Trophoblast cell (in vitro differentiated cells and primary cell): ENCODE measurements at regions not wholly inside any gene's neighbourhood (a gene's known extent, or its start where the extent isn't known, plus 50 kb on each side); places are given as distances from the start of the nearest gene placed in this dataset.

Source experiments
- DNase-seq, 2 donors: peaks; one replicate each; pipeline ENCODE4 v3.0.0-alpha.2; 2016
- H2AFZ ChIP-seq: 2 replicates; pipeline ENCODE4 v1.6.1; 2013; ENCODE audit warnings: low read length, moderate library complexity, mild to moderate bottlenecking; ENCODE audit not compliant: insufficient read depth, poor library complexity
- H2AK5ac ChIP-seq: 2 replicates; pipeline ENCODE4 v1.6.1; 2013; ENCODE audit warnings: mild to moderate bottlenecking, low read length
- H2BK120ac ChIP-seq: 2 replicates; pipeline ENCODE4 v1.6.1; 2013; ENCODE audit warnings: low read length, mild to moderate bottlenecking, moderate library complexity; ENCODE audit not compliant: insufficient read depth, poor library complexity
- H2BK12ac ChIP-seq: 2 replicates; pipeline ENCODE4 v1.6.1; 2013; ENCODE audit warnings: mild to moderate bottlenecking, low read length, moderate library complexity
- H2BK5ac ChIP-seq: 2 replicates; pipeline ENCODE4 v1.6.1; 2013; ENCODE audit warnings: low read length, low read depth, moderate library complexity, mild to moderate bottlenecking; ENCODE audit not compliant: poor library complexity
- H3K14ac ChIP-seq: 2 replicates; pipeline ENCODE4 v1.6.1; 2013; ENCODE audit warnings: mild to moderate bottlenecking, low read length
- H3K18ac ChIP-seq: 2 replicates; pipeline ENCODE4 v1.6.1; 2013; ENCODE audit warnings: mild to moderate bottlenecking, low read length
- H3K23ac ChIP-seq: 2 replicates; pipeline ENCODE4 v1.6.1; 2013; ENCODE audit warnings: low read length
- H3K27ac ChIP-seq: 2 replicates; pipeline ENCODE4 v1.5.1; 2013; ENCODE audit warnings: low read depth, mild to moderate bottlenecking, inconsistent platforms, low read length, moderate library complexity
- H3K27me3 ChIP-seq: 2 replicates; pipeline ENCODE4 v1.6.1; 2013; ENCODE audit warnings: inconsistent platforms, mild to moderate bottlenecking, low read length, moderate library complexity; ENCODE audit not compliant: insufficient read depth
- H3K36me3 ChIP-seq, 2 experiments: 1 replicate in 1 of 2; 2 replicates in 1 of 2; pipeline ENCODE4 v1.6.1; 2013; ENCODE audit warnings: low read length in 2 of 2, mild to moderate bottlenecking in 2 of 2, moderate library complexity in 1 of 2; ENCODE audit not compliant: insufficient read depth in 2 of 2, control insufficient read depth in 1 of 2
- H3K4ac ChIP-seq: 2 replicates; pipeline ENCODE4 v1.6.1; 2013; ENCODE audit warnings: low read depth, mild to moderate bottlenecking, low read length, moderate library complexity
- H3K4me1 ChIP-seq, 2 experiments: 1 replicate in 1 of 2; 2 replicates in 1 of 2; pipeline ENCODE4 v1.6.1; 2013; ENCODE audit warnings: low read length in 2 of 2, mild to moderate bottlenecking in 2 of 2, moderate library complexity in 1 of 2; ENCODE audit not compliant: insufficient read depth in 2 of 2, control insufficient read depth in 1 of 2
- H3K4me2 ChIP-seq: 2 replicates; pipeline ENCODE4 v1.6.1; 2013; ENCODE audit warnings: inconsistent platforms, mild to moderate bottlenecking, low read length, moderate library complexity
- H3K4me3 ChIP-seq: 2 replicates; pipeline ENCODE4 v1.5.1; 2013; ENCODE audit warnings: mild to moderate bottlenecking, low read depth, low read length, inconsistent platforms
- H3K79me1 ChIP-seq: one replicate; pipeline ENCODE4 v1.6.1; 2013; ENCODE audit warnings: low read length
- H3K79me2 ChIP-seq: 2 replicates; pipeline ENCODE4 v1.6.1; 2013; ENCODE audit warnings: low read length, mild to moderate bottlenecking; ENCODE audit not compliant: control insufficient read depth, insufficient read depth, poor library complexity
- H3K9ac ChIP-seq: 2 replicates; pipeline ENCODE4 v1.6.1; 2013; ENCODE audit warnings: mild to moderate bottlenecking, low read length
- H3K9me3 ChIP-seq: 2 replicates; pipeline ENCODE4 v1.6.1; 2013; ENCODE audit warnings: low read depth, mild to moderate bottlenecking, control low read depth, inconsistent platforms, low read length; ENCODE audit not compliant: insufficient read depth
- H4K12ac ChIP-seq: 2 replicates; pipeline ENCODE4 v1.6.1; 2013; ENCODE audit warnings: low read depth, mild to moderate bottlenecking, low read length, moderate library complexity
- H4K8ac ChIP-seq: 2 replicates; pipeline ENCODE4 v1.6.1; 2013; ENCODE audit warnings: low read depth, mild to moderate bottlenecking, low read length, moderate library complexity
- H4K91ac ChIP-seq: one replicate; pipeline ENCODE4 v1.6.1; 2013; ENCODE audit warnings: low read depth, mild to moderate bottlenecking, low read length, moderate library complexity
- WGBS: extraction: QIAGEN DNeasy Blood & Tissue Kit; methylation state at CpG from one replicate; pipeline ENCODE4 v1.1.7; 2013; ENCODE audit warnings: missing lambda C conversion rate; ENCODE audit not compliant: insufficient read length, insufficient coverage; ENCODE audit errors: extremely low coverage; 5-methylcytosine and 5-hydroxymethylcytosine counted together

- Histone ChIP-seq H2BK12ac (no peak overlapping the region), H3K18ac (no peak overlapping the region), H3K9ac (no peak overlapping the region), H4K12ac (no peak overlapping the region), H3K36me3 (no peaks in the 10 kb centered on the region), H3K79me2 (no peaks in the 10 kb centered on the region), H3K4me1 (no peaks in the 10 kb centered on the region), H3K4me3 (no peak overlapping the region), H4K91ac (no peak overlapping the region), H4K8ac (no peak overlapping the region), H2BK5ac (no peak overlapping the region), H3K23ac (no peak overlapping the region), H3K79me1 (no peaks in the 10 kb centered on the region), H3K14ac (no peak overlapping the region), H3K27ac (no peak overlapping the region), H2BK120ac (no peak overlapping the region), H3K4me2 (no peak overlapping the region), H3K4ac (no peak overlapping the region), H2AK5ac (no peak overlapping the region), H2AFZ (no peak overlapping the region), H3K27me3 (no peaks in the 10 kb centered on the region), H3K9me3 (peaks cover 1% of the 10 kb centered on the region)
- no CpG with 5 or more reads among the region's 4 CpGs for WGBS
- no peak for DNase-seq
Measured at GRCh38 chr16:16972831-16973230, 497.9 kb downstream of the XYLT1 start.

- Histone ChIP-seq H3K18ac (no peak overlapping the region), H3K27me3 (no peaks in the 10 kb centered on the region), H3K36me3 (no peaks in the 10 kb centered on the region), H3K79me2 (no peaks in the 10 kb centered on the region), H2BK120ac (no peak overlapping the region), H4K8ac (no peak overlapping the region), H3K23ac (no peak overlapping the region), H3K14ac (no peak overlapping the region), H3K9me3 (peaks cover 1% of the 10 kb centered on the region), H2BK12ac (no peak overlapping the region), H2AFZ (no peak overlapping the region), H3K9ac (no peak overlapping the region), H4K91ac (no peak overlapping the region), H3K27ac (no peak overlapping the region), H4K12ac (no peak overlapping the region), H3K4me1 (no peaks in the 10 kb centered on the region), H3K4me2 (no peak overlapping the region), H3K79me1 (no peaks in the 10 kb centered on the region), H3K4ac (no peak overlapping the region), H2BK5ac (no peak overlapping the region), H3K4me3 (no peak overlapping the region), H2AK5ac (no peak overlapping the region)
- WGBS = no CpG with 5 or more reads among the region's 10 CpGs
- DNase-seq = no peak
Measured at GRCh38 chr16:16973707-16974591, 496.8 kb downstream of the XYLT1 start.

- DNase-seq = no peak
- Histone ChIP-seq H3K9me3 (no peaks in the 10 kb centered on the region), H2BK12ac (no peak overlapping the region), H3K4me1 (no peaks in the 10 kb centered on the region), H2AFZ (no peak overlapping the region), H3K27me3 (no peaks in the 10 kb centered on the region), H3K36me3 (no peaks in the 10 kb centered on the region), H4K12ac (no peak overlapping the region), H3K14ac (no peak overlapping the region), H4K8ac (no peak overlapping the region), H3K9ac (no peak overlapping the region), H3K79me2 (no peaks in the 10 kb centered on the region), H3K27ac (no peak overlapping the region), H4K91ac (no peak overlapping the region), H3K4me3 (no peak overlapping the region), H2BK120ac (no peak overlapping the region), H3K18ac (no peak overlapping the region), H2BK5ac (no peak overlapping the region), H3K79me1 (no peaks in the 10 kb centered on the region), H3K4me2 (no peak overlapping the region), H2AK5ac (no peak overlapping the region), H3K4ac (no peak overlapping the region), H3K23ac (no peak overlapping the region)
- no CpG with 5 or more reads among the region's 4 CpGs for WGBS
Measured at GRCh38 chr16:16982614-16983013, 488.1 kb downstream of the XYLT1 start.

GRCh38 chr16:16983582-16983981, 487.2 kb downstream of the XYLT1 start:
- no peak overlapping the region for H3K23ac ChIP-seq
- H3K79me1 ChIP-seq = no peaks in the 10 kb centered on the region

More at GRCh38 chr16:16983582-16983981, 487.2 kb downstream of the XYLT1 start:
- no peak overlapping the region for H3K4ac ChIP-seq
- no peak for DNase-seq
- H4K8ac ChIP-seq = no peak overlapping the region
- no peak overlapping the region for H3K14ac ChIP-seq
- H3K4me3 ChIP-seq = no peak overlapping the region
- H3K79me2 ChIP-seq = no peaks in the 10 kb centered on the region
- H4K12ac ChIP-seq = no peak overlapping the region
- H2BK120ac ChIP-seq = no peak overlapping the region
- H3K18ac ChIP-seq = no peak overlapping the region
- no peak overlapping the region for H2BK5ac ChIP-seq
- H3K27me3 ChIP-seq = no peaks in the 10 kb centered on the region
- H3K9me3 ChIP-seq = no peaks in the 10 kb centered on the region
- H2AFZ ChIP-seq = no peak overlapping the region
- H2AK5ac ChIP-seq = no peak overlapping the region
- H3K4me2 ChIP-seq = no peak overlapping the region
- no CpG with 5 or more reads among the region's 7 CpGs for WGBS
- H3K36me3 ChIP-seq = no peaks in the 10 kb centered on the region
- no peak overlapping the region for H2BK12ac ChIP-seq
- no peak overlapping the region for H3K9ac ChIP-seq
- no peak overlapping the region for H3K27ac ChIP-seq
- H3K4me1 ChIP-seq = no peaks in the 10 kb centered on the region
- no peak overlapping the region for H4K91ac ChIP-seq
